VCaP (cell line): ENCODE measurements at regions not wholly inside any gene's neighbourhood (a gene's known extent, or its start where the extent isn't known, plus 50 kb on each side); places are given as distances from the start of the nearest gene placed in this dataset.
"Not testable (repeated sequence)": the region's sequence is repeated elsewhere in the genome, so short reads cannot be mapped to it uniquely, and the experiment has no call there.

Source experiments
- H3K27ac ChIP-seq: fragments of 450-650 bp; 2 replicates; pipeline ENCODE4 v1.5.1; 2017
- TF ChIP-seq, protein P1 (sequence below): fragments of 450-650 bp; conservative IDR thresholded peaks from 2 replicates; pipeline ENCODE4 v1.5.1; 2017; ENCODE audit warnings: mild to moderate bottlenecking, moderate library complexity

DNA sequence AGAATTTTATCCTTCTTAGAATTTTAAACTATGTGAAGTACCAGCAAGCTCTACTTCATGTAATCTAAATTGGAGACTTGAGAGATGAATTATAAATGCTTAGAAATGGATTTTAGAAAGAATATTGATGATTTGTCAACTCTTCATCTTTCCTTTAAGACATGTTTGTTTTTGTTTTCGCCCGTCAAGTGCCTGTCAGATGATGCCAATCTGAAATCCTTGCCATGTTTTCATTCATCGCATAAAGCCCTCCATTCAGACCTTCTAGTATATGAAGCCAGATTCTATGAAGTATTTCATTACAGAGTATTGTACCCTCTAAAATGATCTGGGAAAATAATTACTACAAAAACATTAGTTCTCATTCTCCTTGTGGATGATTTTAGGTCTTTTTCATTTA lies 223.2 kb upstream of the SOX2 start:
- H3K27ac ChIP-seq = no peak overlapping the region
- TF ChIP-seq, protein P1, sequence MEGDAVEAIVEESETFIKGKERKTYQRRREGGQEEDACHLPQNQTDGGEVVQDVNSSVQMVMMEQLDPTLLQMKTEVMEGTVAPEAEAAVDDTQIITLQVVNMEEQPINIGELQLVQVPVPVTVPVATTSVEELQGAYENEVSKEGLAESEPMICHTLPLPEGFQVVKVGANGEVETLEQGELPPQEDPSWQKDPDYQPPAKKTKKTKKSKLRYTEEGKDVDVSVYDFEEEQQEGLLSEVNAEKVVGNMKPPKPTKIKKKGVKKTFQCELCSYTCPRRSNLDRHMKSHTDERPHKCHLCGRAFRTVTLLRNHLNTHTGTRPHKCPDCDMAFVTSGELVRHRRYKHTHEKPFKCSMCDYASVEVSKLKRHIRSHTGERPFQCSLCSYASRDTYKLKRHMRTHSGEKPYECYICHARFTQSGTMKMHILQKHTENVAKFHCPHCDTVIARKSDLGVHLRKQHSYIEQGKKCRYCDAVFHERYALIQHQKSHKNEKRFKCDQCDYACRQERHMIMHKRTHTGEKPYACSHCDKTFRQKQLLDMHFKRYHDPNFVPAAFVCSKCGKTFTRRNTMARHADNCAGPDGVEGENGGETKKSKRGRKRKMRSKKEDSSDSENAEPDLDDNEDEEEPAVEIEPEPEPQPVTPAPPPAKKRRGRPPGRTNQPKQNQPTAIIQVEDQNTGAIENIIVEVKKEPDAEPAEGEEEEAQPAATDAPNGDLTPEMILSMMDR = no peak

DNA sequence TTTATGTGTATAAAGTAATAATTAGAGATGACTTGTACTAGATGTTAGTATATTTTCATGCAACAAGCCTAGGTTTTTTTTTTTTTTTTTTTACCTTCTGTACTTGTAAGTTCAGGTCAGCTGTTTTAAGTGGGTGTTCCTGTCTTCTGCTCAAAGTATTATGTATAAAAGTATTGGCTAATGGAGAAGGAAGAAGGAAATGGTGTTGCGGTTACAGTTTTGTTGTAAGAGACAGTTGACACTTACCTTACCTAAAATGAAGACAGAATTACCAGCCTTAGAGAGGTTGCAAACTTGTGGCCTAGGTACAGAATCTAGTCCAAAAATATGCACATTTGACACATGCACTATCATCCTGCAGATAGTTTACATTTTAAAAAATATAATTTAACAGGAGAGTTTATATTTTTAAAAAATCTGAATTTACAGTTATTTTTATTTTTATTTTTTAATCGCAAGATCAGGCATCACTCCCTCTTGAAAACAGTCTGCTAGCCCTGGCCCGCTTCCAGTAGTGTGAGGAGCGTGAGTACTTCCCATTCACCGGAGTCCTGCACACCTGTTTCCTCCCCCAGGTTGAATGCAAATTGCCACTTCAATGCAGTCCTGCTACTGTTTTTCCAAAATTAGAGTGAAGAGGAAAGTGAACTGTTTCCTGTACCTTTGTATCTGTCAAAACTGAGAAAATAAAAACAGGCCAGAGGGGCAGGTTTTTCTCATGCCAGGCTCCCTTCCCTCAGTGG lies 224.3 kb upstream of the SOX2 start:
- H3K27ac ChIP-seq = no peak overlapping the region
- TF ChIP-seq, protein P1 = no peak

DNA sequence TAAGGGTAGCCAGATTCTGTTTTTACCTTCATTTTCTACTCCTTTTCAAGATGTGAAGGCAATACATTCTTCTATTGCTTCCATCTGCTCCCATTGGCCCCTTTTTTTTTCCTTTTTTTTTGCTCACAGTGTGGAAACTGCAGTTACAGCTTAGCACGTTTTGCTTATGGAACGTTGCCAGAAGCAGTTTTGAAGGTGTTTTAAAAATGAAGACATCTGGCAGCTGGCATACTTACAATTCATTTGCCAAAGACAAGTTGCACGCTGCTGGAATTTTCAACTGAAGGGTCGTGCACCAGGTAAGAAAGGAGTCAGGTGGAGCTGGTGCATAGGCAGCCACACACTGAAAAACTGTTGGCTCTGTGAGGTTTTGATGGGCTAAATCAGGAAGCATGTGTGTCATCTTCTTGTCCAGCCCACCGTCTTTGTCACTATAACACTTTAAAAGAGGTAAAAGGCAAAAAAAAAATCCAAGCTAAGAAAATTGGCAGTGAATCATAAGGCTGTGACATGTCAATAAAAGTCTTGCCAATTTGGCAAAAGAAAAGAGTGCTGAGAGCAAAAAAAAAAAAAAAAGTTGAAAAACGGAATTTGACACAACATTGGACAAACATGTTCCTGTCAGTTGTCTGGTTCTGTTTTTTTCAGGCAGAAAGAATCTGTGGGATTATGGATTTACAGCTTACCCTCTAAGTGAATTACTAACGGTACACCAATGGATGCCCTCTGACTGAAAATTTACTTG lies 225.4 kb upstream of the SOX2 start:
- no peak overlapping the region for H3K27ac ChIP-seq
- TF ChIP-seq, protein P1 = no peak

DNA sequence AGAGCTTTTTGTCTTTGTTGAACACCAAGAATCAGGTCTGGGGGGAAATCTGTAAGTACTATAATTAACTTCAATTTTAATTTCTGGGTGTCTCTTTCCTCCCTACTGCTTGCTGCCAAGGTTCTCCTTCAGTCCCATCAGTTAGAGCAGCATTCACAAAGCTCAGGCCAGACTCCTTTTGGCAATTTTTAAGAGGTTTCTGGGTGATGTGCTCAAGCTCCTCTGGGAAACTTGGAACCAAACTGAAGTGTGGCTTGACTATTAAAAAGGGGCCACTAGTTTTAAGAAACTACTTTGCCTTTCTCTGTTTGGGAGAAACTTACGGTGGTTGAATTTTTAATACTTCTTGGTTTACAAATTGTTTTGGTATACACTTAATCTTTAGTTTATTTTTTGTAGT lies 227.7 kb upstream of the SOX2 start:
- no peak overlapping the region for H3K27ac ChIP-seq
- TF ChIP-seq, protein P1 = no peak

DNA sequence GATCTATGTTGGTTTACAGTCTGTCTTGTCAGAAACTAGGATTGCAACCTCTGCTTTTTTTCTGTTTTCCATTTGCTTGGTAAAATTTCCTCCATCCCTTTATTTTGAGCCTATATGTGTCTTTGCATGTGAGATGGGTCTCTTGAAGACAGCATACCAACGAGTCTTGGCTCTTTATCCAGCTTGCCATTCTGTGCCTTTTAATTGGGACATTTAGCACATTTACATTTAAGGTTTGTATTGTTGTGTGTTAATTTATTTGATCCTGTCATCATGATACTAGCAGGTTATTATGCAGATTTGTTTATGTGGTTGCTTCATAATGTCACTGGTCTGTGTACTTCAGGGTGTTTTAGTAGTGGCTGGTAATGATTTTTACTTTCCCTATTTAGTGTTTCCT lies 236.6 kb upstream of the SOX2 start:
- not testable (repeated sequence) for H3K27ac ChIP-seq

DNA sequence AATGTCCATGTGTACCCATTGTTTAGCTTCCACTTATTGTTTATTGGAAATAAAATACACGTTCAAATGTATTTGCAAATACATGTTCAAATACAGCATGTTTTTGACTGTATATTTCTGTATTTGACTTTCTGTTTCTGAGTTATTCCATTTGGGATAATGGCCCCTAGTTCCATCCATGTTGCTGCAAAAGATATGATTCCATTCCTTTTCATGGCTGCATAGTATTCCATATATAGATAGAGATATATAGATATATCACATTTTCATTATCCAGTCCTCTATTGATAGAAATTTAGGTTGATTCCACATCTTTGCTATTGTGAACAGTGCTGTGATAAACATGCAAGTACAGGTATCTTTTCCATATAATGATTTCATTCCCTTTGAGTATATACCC lies 241.4 kb upstream of the SOX2 start:
- no peak overlapping the region for H3K27ac ChIP-seq
- TF ChIP-seq, protein P1 = no peak

DNA sequence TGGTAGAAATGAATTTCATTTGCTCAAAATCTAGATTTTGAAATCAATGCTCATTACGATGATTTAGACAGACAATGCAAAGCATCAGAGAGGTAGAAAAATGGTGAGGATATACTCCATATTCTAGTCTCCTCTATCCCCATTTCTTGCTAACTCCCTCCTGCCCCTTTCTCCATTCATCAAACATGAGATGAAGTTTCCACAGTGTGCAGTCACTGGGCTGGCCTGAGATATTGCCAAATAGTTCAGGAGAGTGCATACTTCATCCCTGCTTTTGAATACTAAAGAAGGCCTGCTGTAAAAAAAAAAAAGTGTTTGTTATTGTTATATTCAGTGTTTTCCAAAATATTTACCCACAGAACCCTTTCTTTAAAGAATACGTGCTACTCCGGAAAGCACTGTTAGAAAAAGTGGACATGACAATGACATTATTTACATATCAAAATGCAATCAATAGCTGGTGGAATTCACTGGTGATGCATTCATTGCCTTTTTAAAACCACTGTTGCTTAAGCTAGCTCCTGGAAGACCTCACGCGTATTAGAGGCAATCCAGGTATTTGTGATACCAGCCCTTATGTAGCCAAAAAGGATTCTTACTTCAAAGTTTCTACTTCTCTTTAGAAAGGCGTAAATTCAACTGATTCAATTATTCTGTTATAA lies 247.6 kb upstream of the SOX2 start:
- TF ChIP-seq, protein P1 = no peak
- no peak overlapping the region for H3K27ac ChIP-seq
